Neural cell (in vitro differentiated cells): ENCODE measurements at regions not wholly inside any gene's neighbourhood (a gene's known extent, or its start where the extent isn't known, plus 50 kb on each side); places are given as distances from the start of the nearest gene placed in this dataset.

ENCODE experiments used
- CTCF ChIP-seq: fragments of 450-650 bp; IDR thresholded peaks from 2 replicates; pipeline ENCODE4 v1.5.1; 2014; ENCODE audit warnings: antibody characterized with exemption, mild to moderate bottlenecking, moderate library complexity; ENCODE audit not compliant: poor library complexity, severe bottlenecking
- EP300 ChIP-seq: fragments of 450-650 bp; conservative IDR thresholded peaks from 2 replicates; pipeline ENCODE4 v1.6.1; 2014; ENCODE audit warnings: antibody characterized with exemption, mild to moderate bottlenecking, moderate library complexity; ENCODE audit not compliant: poor library complexity, severe bottlenecking
- POLR2AphosphoS5 ChIP-seq: IDR thresholded peaks from 2 replicates; pipeline ENCODE4 v1.6.1; 2012
- SMC3 ChIP-seq: fragments of 450-650 bp; conservative IDR thresholded peaks from 2 replicates; pipeline ENCODE4 v1.6.1; 2014; ENCODE audit warnings: antibody characterized with exemption, mild to moderate bottlenecking, moderate library complexity; ENCODE audit not compliant: poor library complexity

GRCh38 chr13:65499256-65499655 is 1730.9 kb downstream of the PCDH9 start:
- TF ChIP-seq CTCF (no peak), EP300 (no peak), SMC3 (no peak), POLR2AphosphoS5 (no peak)
